BLaER1 treated with 17β-estradiol and CSF1 and Interleukin-3, amounts not matched to agents 10 nM and 100 nM (cell line): ENCODE measurements at regions not wholly inside any gene's neighbourhood (a gene's known extent, or its start where the extent isn't known, plus 50 kb on each side); places are given as distances from the start of the nearest gene placed in this dataset.

Experiments
- H3K27ac ChIP-seq, 11 experiments: shearing (Covaris generic); formaldehyde crosslinking; 2 replicates each; pipeline ENCODE4 v1.8.1; 2022
- H3K27me3 ChIP-seq, 11 experiments: shearing (Covaris generic); formaldehyde crosslinking; 2 replicates each; pipeline ENCODE4 v1.8.1; 2022
- H3K36me3 ChIP-seq, 11 experiments: shearing (Covaris generic); formaldehyde crosslinking; 2 replicates each; pipeline ENCODE4 v1.8.1; 2022
- H3K4me1 ChIP-seq, 10 experiments: shearing (Covaris generic); formaldehyde crosslinking; 2 replicates each; pipeline ENCODE4 v1.8.1; 2022
- H3K4me2 ChIP-seq, 11 experiments: shearing (Covaris generic); formaldehyde crosslinking; 2 replicates each; pipeline ENCODE4 v1.8.1; 2022
- H3K4me3 ChIP-seq, 10 experiments: shearing (Covaris generic); formaldehyde crosslinking; 2 replicates each; pipeline ENCODE4 v1.8.1; 2022
- H3K9ac ChIP-seq, 11 experiments: shearing (Covaris generic); formaldehyde crosslinking; 2 replicates each; pipeline ENCODE4 v1.8.1; 2022
- H3K9me3 ChIP-seq, 11 experiments: shearing (Covaris generic); formaldehyde crosslinking; replicated peaks in 1 of 11; 2 replicates each; pipeline ENCODE4 v1.8.1; 2022
- H4K20me1 ChIP-seq, 11 experiments: shearing (Covaris generic); formaldehyde crosslinking; 2 replicates each; pipeline ENCODE4 v1.8.1; 2022
- Cebpa-rat ChIP-seq, 11 experiments: shearing (Covaris generic); IDR thresholded peaks; 2 replicates each; pipeline ENCODE4 v1.8.1; 2022

- Histone ChIP-seq H3K4me2 (no peak overlapping the region), H3K9ac (no peak overlapping the region), H3K4me3 (no peak overlapping the region), H3K27ac (no peak overlapping the region), H3K9me3 (no peaks in the 10 kb centered on the region), H3K36me3 (no peaks in the 10 kb centered on the region), H4K20me1 (no peaks in the 10 kb centered on the region), H3K4me1 (peaks cover 11 to 24% (median 15%) of the 10 kb centered on the region in 10 experiments; a peak in 19 of 20 replicates), H3K27me3 (no peaks in the 10 kb centered on the region)
- TF ChIP-seq Cebpa-rat (IDR thresholded peaks at IDR 0.05): no peak
These were observed 171.3 kb upstream of the GAS1 start for GRCh38 chr9:87118594-87118993.

DNA sequence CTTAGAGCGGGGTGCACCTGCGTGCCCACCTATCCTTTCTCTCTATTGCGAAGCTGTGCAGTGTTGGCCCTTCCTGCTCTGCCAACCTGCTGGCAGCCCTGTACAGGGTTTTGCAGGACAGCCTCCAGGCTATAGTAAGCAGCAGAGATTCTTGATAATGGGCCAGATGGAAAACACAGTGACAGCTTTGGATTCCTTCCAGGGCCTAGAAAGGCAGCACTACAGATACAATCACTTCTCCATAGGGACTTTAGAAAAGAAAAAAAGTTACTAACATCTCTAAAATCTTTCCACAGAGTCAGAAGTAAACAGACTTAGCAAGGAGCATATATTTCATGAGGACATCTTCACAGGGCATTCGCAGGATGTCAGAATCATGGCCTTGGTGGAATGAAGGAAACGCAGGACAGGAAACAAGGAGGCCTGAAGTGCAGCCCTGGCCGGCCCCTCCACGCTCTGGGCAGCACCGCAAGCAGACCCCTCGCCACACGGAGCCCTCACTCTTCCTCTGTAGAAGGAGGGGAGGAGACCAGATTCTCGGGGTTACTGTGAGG is 172.1 kb upstream of the GAS1 start:
- Histone ChIP-seq H3K36me3 (no peaks in the 10 kb centered on the region), H3K27ac (no peak overlapping the region), H3K4me2 (no peak overlapping the region), H3K4me3 (no peak overlapping the region), H3K4me1 (peaks cover 16 to 32% (median 22%) of the 10 kb centered on the region in 10 experiments; a peak in 19 of 20 replicates), H4K20me1 (no peaks in the 10 kb centered on the region), H3K9me3 (no peaks in the 10 kb centered on the region), H3K9ac (no peak overlapping the region), H3K27me3 (no peaks in the 10 kb centered on the region)
- no peak for TF ChIP-seq Cebpa-rat (IDR thresholded peaks at IDR 0.05)

GRCh38 chr9:87120610-87121009 is 173.3 kb upstream of the GAS1 start:
- TF ChIP-seq Cebpa-rat (IDR thresholded peaks at IDR 0.05): no peak
- no peak overlapping the region for H3K27ac ChIP-seq
- H3K36me3 ChIP-seq: no peaks in the 10 kb centered on the region
- no peak overlapping the region for H3K9ac ChIP-seq
- no peak overlapping the region for H3K4me3 ChIP-seq
- no peaks in the 10 kb centered on the region for H3K27me3 ChIP-seq
- peaks cover 16 to 37% (median 22%) of the 10 kb centered on the region in 10 experiments; a peak in 19 of 20 replicates for H3K4me1 ChIP-seq
- H3K4me2 ChIP-seq: no peak overlapping the region
- no peaks in the 10 kb centered on the region for H4K20me1 ChIP-seq
- no peaks in the 10 kb centered on the region for H3K9me3 ChIP-seq

DNA sequence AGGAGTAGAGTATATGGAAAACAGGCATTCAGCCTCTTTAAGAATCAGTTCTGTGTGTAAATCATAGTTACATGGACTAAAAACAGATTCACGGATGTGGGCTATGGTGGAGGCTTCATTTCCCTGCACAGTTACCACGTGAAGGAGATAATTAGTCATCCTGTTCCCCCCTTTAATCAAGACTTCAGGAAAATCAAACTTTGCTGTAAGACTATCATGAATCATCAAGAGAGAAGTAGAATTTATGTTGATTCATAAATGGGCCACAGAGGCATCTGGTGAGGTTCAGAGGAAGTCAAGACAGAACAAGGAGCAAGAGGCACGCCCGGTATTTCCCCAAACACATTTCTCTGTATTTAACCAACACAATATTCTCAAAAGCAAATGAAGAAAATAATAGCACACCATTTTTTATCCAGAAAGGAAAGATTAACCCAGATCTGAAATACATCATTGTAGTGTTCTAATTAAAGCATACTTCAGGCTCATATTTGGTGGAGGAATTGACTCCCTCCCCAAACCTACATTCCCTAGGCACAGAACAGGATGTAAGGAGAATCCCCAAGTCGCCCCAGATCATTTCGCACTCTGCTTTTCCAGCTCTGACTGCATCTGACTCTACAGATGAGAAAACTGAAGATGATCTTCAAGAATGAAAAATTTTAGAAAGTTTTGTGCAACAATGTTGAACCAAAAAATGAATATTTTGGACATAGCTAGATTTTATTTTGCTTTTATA is 175.8 kb upstream of the GAS1 start:
- Histone ChIP-seq H3K9ac (peak overlapping the region in 3 of 11 experiments; percentile 8 to 54 (median 12); a peak in 3 of 22 replicates), H3K9me3 (no peaks in the 10 kb centered on the region), H3K4me3 (no peak overlapping the region), H3K27ac (peak overlapping the region in 8 of 11 experiments; percentile 13 to 77 (median 60); a peak in 14 of 22 replicates), H4K20me1 (no peaks in the 10 kb centered on the region), H3K4me1 (peaks cover 16 to 37% (median 22%) of the 10 kb centered on the region in 10 experiments; a peak in 19 of 20 replicates), H3K36me3 (no peaks in the 10 kb centered on the region), H3K4me2 (peak overlapping the region; percentile 35 to 76 (median 59); a peak in 21 of 22 replicates), H3K27me3 (no peaks in the 10 kb centered on the region)
- TF ChIP-seq Cebpa-rat (IDR thresholded peaks at IDR 0.05): no peak

GRCh38 chr9:87123830-87124229 is 176.5 kb upstream of the GAS1 start:
- H3K36me3 ChIP-seq: no peaks in the 10 kb centered on the region
- H3K4me1 ChIP-seq: peaks cover 16 to 37% (median 22%) of the 10 kb centered on the region in 10 experiments; a peak in 19 of 20 replicates
- peak overlapping the region; percentile 3 to 76 (median 53); a peak in 18 of 22 replicates for H3K4me2 ChIP-seq
- H3K9ac ChIP-seq: no peak overlapping the region
- no peaks in the 10 kb centered on the region for H4K20me1 ChIP-seq
- no peak overlapping the region for H3K4me3 ChIP-seq
- no peaks in the 10 kb centered on the region for H3K27me3 ChIP-seq
- peak overlapping the region in 2 of 11 experiments; percentile 67 to 77; a peak in 4 of 22 replicates for H3K27ac ChIP-seq
- H3K9me3 ChIP-seq: no peaks in the 10 kb centered on the region
- no peak for TF ChIP-seq Cebpa-rat (IDR thresholded peaks at IDR 0.05)

DNA sequence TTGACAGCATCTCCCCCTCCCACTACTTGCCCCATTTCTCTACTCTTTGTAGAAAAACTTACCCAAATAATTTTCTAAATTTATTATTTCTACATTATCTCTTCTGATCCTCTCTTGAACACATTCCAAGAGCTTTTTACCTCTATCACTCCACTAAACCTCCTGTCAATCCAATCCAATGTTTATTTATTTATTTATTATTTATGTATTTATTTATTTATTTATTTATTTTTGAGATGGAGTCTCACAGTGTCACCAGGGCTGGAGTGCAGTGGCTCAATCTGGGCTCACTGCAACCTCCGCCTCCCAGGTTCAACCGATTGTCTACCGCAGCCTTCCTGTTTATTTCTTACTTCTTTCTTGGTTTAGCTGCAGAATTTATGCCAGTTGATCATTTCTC is 178.5 kb upstream of the GAS1 start:
- H3K9me3 ChIP-seq: peaks cover 0 to 9% (median 0%) of the 10 kb centered on the region in 11 experiments; a peak in 6 of 22 replicates
- H3K9ac ChIP-seq: no peak overlapping the region
- H3K36me3 ChIP-seq: no peaks in the 10 kb centered on the region
- no peak overlapping the region for H3K4me3 ChIP-seq
- no peaks in the 10 kb centered on the region for H4K20me1 ChIP-seq
- H3K4me2 ChIP-seq: no peak overlapping the region
- peaks cover 16 to 37% (median 22%) of the 10 kb centered on the region in 10 experiments; a peak in 19 of 20 replicates for H3K4me1 ChIP-seq
- no peak for TF ChIP-seq Cebpa-rat (IDR thresholded peaks at IDR 0.05)
- no peaks in the 10 kb centered on the region for H3K27me3 ChIP-seq
- H3K27ac ChIP-seq: no peak overlapping the region

GRCh38 chr9:87127543-87127942 is 180.2 kb upstream of the GAS1 start:
- Histone ChIP-seq H3K27me3 (no peaks in the 10 kb centered on the region), H4K20me1 (no peaks in the 10 kb centered on the region), H3K4me2 (no peak overlapping the region), H3K4me3 (no peak overlapping the region), H3K36me3 (no peaks in the 10 kb centered on the region), H3K4me1 (peaks cover 15 to 24% (median 16%) of the 10 kb centered on the region in 10 experiments; a peak in 19 of 20 replicates), H3K9me3 (peaks cover 5 to 25% (median 12%) of the 10 kb centered on the region in 11 experiments; a peak in 18 of 22 replicates), H3K27ac (no peak overlapping the region), H3K9ac (no peak overlapping the region)
- TF ChIP-seq Cebpa-rat (IDR thresholded peaks at IDR 0.05): no peak

DNA sequence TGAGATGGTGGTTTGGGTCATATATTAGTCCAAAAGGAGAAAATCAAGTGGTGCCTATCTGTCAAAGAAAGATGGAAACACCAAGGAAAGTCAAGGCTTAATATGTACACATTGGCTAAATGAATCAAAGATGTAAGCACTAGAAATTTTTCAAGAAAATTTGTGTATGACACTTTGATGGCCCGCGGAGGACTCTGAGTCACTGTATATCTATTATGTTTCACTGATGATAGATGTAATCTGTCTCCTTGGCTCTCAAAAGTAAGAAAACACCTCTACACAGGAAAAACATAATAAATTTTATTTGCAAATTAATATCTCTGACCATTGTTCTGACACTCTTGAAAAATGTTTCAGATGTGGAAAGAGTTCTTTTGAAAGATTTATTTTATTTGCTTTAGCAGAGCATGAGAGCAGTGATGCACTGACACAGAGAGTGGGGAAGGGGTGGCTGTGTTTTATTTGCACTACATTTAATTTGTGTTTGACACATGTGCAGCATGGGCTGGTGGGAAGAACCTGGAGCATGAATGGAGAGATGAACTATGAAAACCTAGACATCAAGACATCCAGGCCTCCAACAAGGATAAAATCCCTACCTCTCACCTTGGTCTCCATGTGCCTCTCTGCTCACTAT is 180.8 kb upstream of the GAS1 start:
- H3K9me3 ChIP-seq: peaks cover 5 to 30% (median 17%) of the 10 kb centered on the region in 11 experiments; a peak in 18 of 22 replicates
- H3K4me2 ChIP-seq: no peak overlapping the region
- H3K27ac ChIP-seq: no peak overlapping the region
- no peak for TF ChIP-seq Cebpa-rat (IDR thresholded peaks at IDR 0.05)
- H3K27me3 ChIP-seq: no peaks in the 10 kb centered on the region
- H3K36me3 ChIP-seq: no peaks in the 10 kb centered on the region
- no peak overlapping the region for H3K9ac ChIP-seq
- H4K20me1 ChIP-seq: no peaks in the 10 kb centered on the region
- no peak overlapping the region for H3K4me3 ChIP-seq
- H3K4me1 ChIP-seq: peaks cover 10 to 19% (median 12%) of the 10 kb centered on the region in 10 experiments; a peak in 19 of 20 replicates

- Histone ChIP-seq H3K9ac (no peak overlapping the region), H3K4me1 (peaks cover 2 to 10% (median 4%) of the 10 kb centered on the region in 10 experiments; a peak in 16 of 20 replicates), H3K4me3 (no peak overlapping the region), H3K4me2 (no peak overlapping the region), H3K27ac (no peak overlapping the region), H3K36me3 (no peaks in the 10 kb centered on the region), H3K27me3 (no peaks in the 10 kb centered on the region), H4K20me1 (no peaks in the 10 kb centered on the region), H3K9me3 (peaks cover 9 to 38% (median 25%) of the 10 kb centered on the region in 11 experiments; a peak in 19 of 22 replicates)
- TF ChIP-seq Cebpa-rat (IDR thresholded peaks at IDR 0.05): no peak
These were observed 181.7 kb upstream of the GAS1 start for GRCh38 chr9:87128844-87129493.
